H9 (cell line): ENCODE measurements at regions not wholly inside any gene's neighbourhood (a gene's known extent, or its start where the extent isn't known, plus 50 kb on each side); places are given as distances from the start of the nearest gene placed in this dataset.

Source experiments
- DNase-seq: peaks from one replicate; pipeline ENCODE4 v3.0.0-alpha.2; 2017
- H2AFZ ChIP-seq: one replicate; pipeline ENCODE4 v1.6.1; 2013; ENCODE audit warnings: mild to moderate bottlenecking, low read length, control low read depth, moderate library complexity
- H2AK5ac ChIP-seq: 2 replicates; pipeline ENCODE4 v1.6.1; 2013; ENCODE audit warnings: low read length, control low read depth, mixed read lengths; ENCODE audit not compliant: insufficient read length
- H2BK120ac ChIP-seq: one replicate; pipeline ENCODE4 v1.6.1; 2013; ENCODE audit warnings: low read depth, mild to moderate bottlenecking, low read length, control low read depth, inconsistent platforms; ENCODE audit not compliant: poor library complexity, severe bottlenecking
- H2BK12ac ChIP-seq: 2 replicates; pipeline ENCODE4 v1.6.1; 2013; ENCODE audit warnings: low read length, control low read depth, mixed read lengths, low read depth; ENCODE audit not compliant: insufficient read length
- H2BK15ac ChIP-seq: 2 replicates; pipeline ENCODE4 v1.6.1; 2013; ENCODE audit warnings: low read depth, low read length, control low read depth
- H2BK20ac ChIP-seq: one replicate; pipeline ENCODE4 v1.6.1; 2013; ENCODE audit warnings: low read depth, mild to moderate bottlenecking, low read length, control low read depth, inconsistent platforms; ENCODE audit not compliant: poor library complexity, severe bottlenecking
- H2BK5ac ChIP-seq: 2 replicates; pipeline ENCODE4 v1.6.1; 2013; ENCODE audit warnings: low read length, control low read depth, mixed read lengths; ENCODE audit not compliant: insufficient read length
- H3K14ac ChIP-seq: 2 replicates; pipeline ENCODE4 v1.6.1; 2013; ENCODE audit warnings: low read length, control low read depth; ENCODE audit not compliant: insufficient read depth
- H3K18ac ChIP-seq: 2 replicates; pipeline ENCODE4 v1.6.1; 2013; ENCODE audit warnings: low read depth, mild to moderate bottlenecking, mixed read lengths, low read length, control low read depth; ENCODE audit not compliant: insufficient read length
- H3K23ac ChIP-seq: 2 replicates; pipeline ENCODE4 v1.6.1; 2013; ENCODE audit warnings: low read length, control low read depth, mixed read lengths, low read depth; ENCODE audit not compliant: insufficient read length
- H3K23me2 ChIP-seq: 2 replicates; pipeline ENCODE4 v1.6.1; 2013; ENCODE audit warnings: low read depth, mild to moderate bottlenecking, mixed read lengths, low read length, control low read depth; ENCODE audit not compliant: insufficient read length, poor library complexity, severe bottlenecking
- H3K27ac ChIP-seq: 2 replicates; pipeline ENCODE4 v1.5.1; 2013; ENCODE audit warnings: low read length, control low read depth, mixed read lengths, low read depth; ENCODE audit not compliant: insufficient read length
- H3K27me3 ChIP-seq: 2 replicates; pipeline ENCODE4 v1.6.1; 2013; ENCODE audit warnings: low read length, control low read depth, inconsistent platforms; ENCODE audit not compliant: insufficient read depth
- H3K4ac ChIP-seq: 2 replicates; pipeline ENCODE4 v1.6.1; 2013; ENCODE audit warnings: low read depth, mild to moderate bottlenecking, control low read depth, inconsistent platforms, low read length, moderate library complexity
- H3K4me1 ChIP-seq: 2 replicates; pipeline ENCODE4 v1.6.1; 2013; ENCODE audit warnings: low read length, control low read depth, inconsistent platforms; ENCODE audit not compliant: insufficient read depth
- H3K4me2 ChIP-seq: 2 replicates; pipeline ENCODE4 v1.6.1; 2013; ENCODE audit warnings: low read length, control low read depth, mixed read lengths; ENCODE audit not compliant: insufficient read length, insufficient read depth
- H3K56ac ChIP-seq: 2 replicates; pipeline ENCODE4 v1.6.1; 2013; ENCODE audit warnings: low read depth, mild to moderate bottlenecking, mixed read lengths, low read length, control low read depth; ENCODE audit not compliant: insufficient read length
- H3K79me1 ChIP-seq: 2 replicates; pipeline ENCODE4 v1.6.1; 2013; ENCODE audit warnings: low read depth, mild to moderate bottlenecking, moderate library complexity, low read length, control low read depth, inconsistent platforms; ENCODE audit not compliant: insufficient read depth, poor library complexity, severe bottlenecking
- H3K79me2 ChIP-seq: 2 replicates; pipeline ENCODE4 v1.6.1; 2013; ENCODE audit warnings: low read length, control low read depth, inconsistent platforms; ENCODE audit not compliant: insufficient read depth
- H3K9ac ChIP-seq: 2 replicates; pipeline ENCODE4 v1.6.1; 2013; ENCODE audit warnings: low read length, control low read depth, mixed read lengths; ENCODE audit not compliant: insufficient read length; ENCODE audit errors: extremely low read depth
- H3K9me3 ChIP-seq: one replicate; pipeline ENCODE4 v1.6.1; 2013; ENCODE audit warnings: low read depth, low read length, inconsistent platforms; ENCODE audit not compliant: control insufficient read depth
- H3T11ph ChIP-seq: one replicate; pipeline ENCODE4 v1.6.1; 2013; ENCODE audit warnings: mild to moderate bottlenecking, low read length, control low read depth, inconsistent platforms
- H4K20me1 ChIP-seq: one replicate; pipeline ENCODE4 v1.6.1; 2013; ENCODE audit not compliant: control insufficient read depth, insufficient read length, insufficient read depth
- H4K5ac ChIP-seq: 2 replicates; pipeline ENCODE4 v1.6.1; 2013; ENCODE audit warnings: low read depth, mild to moderate bottlenecking, mixed read lengths, low read length, control low read depth; ENCODE audit not compliant: insufficient read length
- H4K8ac ChIP-seq: replicated peaks from 2 replicates; pipeline ENCODE4 v1.6.1; 2013; ENCODE audit warnings: low read length, control low read depth, mixed read lengths, low read depth; ENCODE audit not compliant: insufficient read length
- H4K91ac ChIP-seq: 2 replicates; pipeline ENCODE4 v1.6.1; 2013; ENCODE audit warnings: low read depth, mild to moderate bottlenecking, moderate library complexity, mixed read lengths, low read length, control low read depth; ENCODE audit not compliant: insufficient read length
- H3K27ac Mint-ChIP-seq, 3 experiments: 2 replicates in 2 of 3; 3 replicates in 1 of 3; pipeline ENCODE4 v1.8.0; 2020 to 2021; ENCODE audit warnings: mixed read lengths in 3 of 3, mild to moderate bottlenecking in 1 of 3, moderate library complexity in 1 of 3
- H3K27me3 Mint-ChIP-seq: 2 replicates; pipeline ENCODE4 v1.8.0; 2021; ENCODE audit warnings: low read depth, mild to moderate bottlenecking, moderate library complexity, mixed read lengths
- H3K36me3 Mint-ChIP-seq, 3 experiments: 2 replicates in 2 of 3; 3 replicates in 1 of 3; pipeline ENCODE4 v1.8.0; 2020 to 2021; ENCODE audit warnings: low read depth in 3 of 3, mixed read lengths in 3 of 3; ENCODE audit not compliant: insufficient read depth in 1 of 3
- H3K4me1 Mint-ChIP-seq, 2 experiments: 2 replicates each; pipeline ENCODE4 v1.8.0; 2020; ENCODE audit warnings: mixed read lengths in 2 of 2
- H3K4me3 Mint-ChIP-seq, 2 experiments: 2 replicates in 1 of 2; 3 replicates in 1 of 2; pipeline ENCODE4 v1.8.0; 2020 to 2021; ENCODE audit warnings: mild to moderate bottlenecking in 2 of 2, mixed read lengths in 2 of 2, moderate library complexity in 1 of 2
- H3K9me3 Mint-ChIP-seq, 2 experiments: 2 replicates in 1 of 2; 3 replicates in 1 of 2; pipeline ENCODE4 v1.8.0; 2020; ENCODE audit warnings: mild to moderate bottlenecking in 2 of 2, mixed read lengths in 2 of 2, moderate library complexity in 1 of 2
- CTCF ChIP-seq: fragments of 200-600 bp; sonication (generic); conservative IDR thresholded peaks from 3 replicates; pipeline ENCODE4 v1.8.0; 2021; ENCODE audit warnings: antibody characterized with exemption, mild to moderate bottlenecking
- WGBS: extraction: QIAGEN DNeasy Blood & Tissue Kit; methylation state at CpG from one replicate; pipeline ENCODE4 v1.1.7; 2013; ENCODE audit warnings: missing lambda C conversion rate, low lambda C conversion rate, mixed read lengths; ENCODE audit not compliant: insufficient read length; ENCODE audit errors: extremely low coverage; 5-methylcytosine and 5-hydroxymethylcytosine counted together

- no peak overlapping the region for H3K27ac ChIP-seq
- H3K23me2 ChIP-seq = no peaks in the 10 kb centered on the region
- no peak overlapping the region for H3T11ph ChIP-seq
- Mint-ChIP-seq H3K4me1 (peaks cover 11 to 12% of the 10 kb centered on the region in 2 experiments), H3K4me3 (no peak overlapping the region), H3K27me3 (peaks cover 81% of the 10 kb centered on the region), H3K9me3 (peaks cover 10 to 18% of the 10 kb centered on the region in 2 experiments; a peak in 4 of 5 replicates), H3K36me3 (peaks cover 5 to 10% (median 7%) of the 10 kb centered on the region in 3 experiments; a peak in 6 of 7 replicates), H3K27ac (no peak overlapping the region)
- no peak overlapping the region for H3K18ac ChIP-seq
- H3K79me1 ChIP-seq = no peaks in the 10 kb centered on the region
- H2AK5ac ChIP-seq = no peak overlapping the region
- H3K23ac ChIP-seq = no peak overlapping the region
- no peak overlapping the region for H3K56ac ChIP-seq
- no peak overlapping the region for H2AFZ ChIP-seq
- no peak overlapping the region for H2BK12ac ChIP-seq
- no peak for DNase-seq
- no peak overlapping the region for H3K4me2 ChIP-seq
- no peak for TF ChIP-seq CTCF
- no peak overlapping the region for H4K8ac ChIP-seq
- H4K91ac ChIP-seq = no peak overlapping the region
- peaks cover 3% of the 10 kb centered on the region; the same call in 1 of the 2 replicates for H3K4me1 ChIP-seq
- H2BK15ac ChIP-seq = no peak overlapping the region
- no peaks in the 10 kb centered on the region for H3K9me3 ChIP-seq
- no peaks in the 10 kb centered on the region for H4K20me1 ChIP-seq
- no peak overlapping the region for H2BK120ac ChIP-seq
- H3K79me2 ChIP-seq = no peaks in the 10 kb centered on the region
- no peak overlapping the region for H4K5ac ChIP-seq
- no CpG with 5 or more reads among the region's 7 CpGs for WGBS
- H2BK20ac ChIP-seq = no peak overlapping the region
- H3K4ac ChIP-seq = no peak overlapping the region
- H3K27me3 ChIP-seq = peaks cover 5% of the 10 kb centered on the region; the same call in 1 of the 2 replicates
- no peak overlapping the region for H2BK5ac ChIP-seq
- no peak overlapping the region for H3K9ac ChIP-seq
- H3K14ac ChIP-seq = no peak overlapping the region
These were observed 182.9 kb downstream of the KCNA5 start for GRCh38 chr12:5226581-5226980.
